AG09309 (cell line): ENCODE measurements at regions not wholly inside any gene's neighbourhood (a gene's known extent, or its start where the extent isn't known, plus 50 kb on each side); places are given as distances from the start of the nearest gene placed in this dataset.
"Not testable (repeated sequence)": the region's sequence is repeated elsewhere in the genome, so short reads cannot be mapped to it uniquely, and the experiment has no call there.

Experiments used
- DNase-seq: peaks from one replicate; pipeline ENCODE4 v3.0.0-alpha.2; 2010; ENCODE audit warnings: low read depth
- H3K4me3 ChIP-seq: 2 replicates; pipeline ENCODE4 v1.5.1; 2011; ENCODE audit warnings: mild to moderate bottlenecking, low read depth, low read length, moderate library complexity; ENCODE audit not compliant: control insufficient read depth
- TF ChIP-seq, protein P1 (sequence below): IDR thresholded peaks from 2 replicates; pipeline ENCODE4 v1.5.1; 2011; ENCODE audit warnings: mild to moderate bottlenecking, low read depth, low read length, inconsistent platforms; ENCODE audit not compliant: insufficient read depth, control insufficient read depth; ENCODE audit errors: missing control alignments

DNA sequence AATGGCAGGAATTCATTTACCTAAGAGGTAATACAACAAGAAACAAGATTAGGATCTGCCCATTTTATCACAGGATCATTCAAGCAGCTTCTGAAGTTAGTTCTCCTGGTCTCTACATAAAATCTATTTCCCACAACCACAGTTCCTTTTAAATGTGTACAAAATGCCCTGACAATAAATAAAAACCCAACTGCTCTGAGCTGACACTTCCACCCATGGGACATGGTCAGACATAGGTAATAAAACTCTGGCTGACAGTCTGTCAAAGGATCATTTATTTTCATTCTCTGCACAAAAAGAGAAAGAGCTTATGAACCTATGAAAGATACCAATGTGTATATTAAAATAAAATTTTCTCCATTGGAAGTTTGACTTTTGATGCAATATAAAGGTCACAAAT, 145.4 kb upstream of the PALMD start:
- TF ChIP-seq, protein P1, sequence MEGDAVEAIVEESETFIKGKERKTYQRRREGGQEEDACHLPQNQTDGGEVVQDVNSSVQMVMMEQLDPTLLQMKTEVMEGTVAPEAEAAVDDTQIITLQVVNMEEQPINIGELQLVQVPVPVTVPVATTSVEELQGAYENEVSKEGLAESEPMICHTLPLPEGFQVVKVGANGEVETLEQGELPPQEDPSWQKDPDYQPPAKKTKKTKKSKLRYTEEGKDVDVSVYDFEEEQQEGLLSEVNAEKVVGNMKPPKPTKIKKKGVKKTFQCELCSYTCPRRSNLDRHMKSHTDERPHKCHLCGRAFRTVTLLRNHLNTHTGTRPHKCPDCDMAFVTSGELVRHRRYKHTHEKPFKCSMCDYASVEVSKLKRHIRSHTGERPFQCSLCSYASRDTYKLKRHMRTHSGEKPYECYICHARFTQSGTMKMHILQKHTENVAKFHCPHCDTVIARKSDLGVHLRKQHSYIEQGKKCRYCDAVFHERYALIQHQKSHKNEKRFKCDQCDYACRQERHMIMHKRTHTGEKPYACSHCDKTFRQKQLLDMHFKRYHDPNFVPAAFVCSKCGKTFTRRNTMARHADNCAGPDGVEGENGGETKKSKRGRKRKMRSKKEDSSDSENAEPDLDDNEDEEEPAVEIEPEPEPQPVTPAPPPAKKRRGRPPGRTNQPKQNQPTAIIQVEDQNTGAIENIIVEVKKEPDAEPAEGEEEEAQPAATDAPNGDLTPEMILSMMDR = no peak
- no peak overlapping the region for H3K4me3 ChIP-seq
- no peak for DNase-seq

DNA sequence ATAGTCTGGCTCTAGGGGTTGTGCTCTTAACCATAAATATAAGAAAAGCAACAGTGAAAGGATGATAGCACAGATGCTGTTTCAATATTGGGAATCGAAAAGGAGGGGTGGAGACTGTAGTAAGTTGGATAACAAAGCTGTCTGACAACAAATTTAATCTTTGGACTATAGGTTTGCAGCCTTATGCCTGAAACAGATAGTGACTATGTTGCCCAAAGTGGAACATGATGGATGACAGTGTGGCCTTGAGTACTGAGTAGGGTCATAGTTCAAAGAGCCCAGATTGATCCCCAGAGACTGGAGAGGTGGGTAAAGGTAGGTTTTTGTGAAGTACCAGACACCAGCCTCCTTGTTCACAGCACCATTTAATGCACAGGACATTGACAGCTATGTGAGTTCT, 144.0 kb upstream of the PALMD start:
- TF ChIP-seq, protein P1 = no peak
- DNase-seq = no peak
- no peak overlapping the region for H3K4me3 ChIP-seq

DNA sequence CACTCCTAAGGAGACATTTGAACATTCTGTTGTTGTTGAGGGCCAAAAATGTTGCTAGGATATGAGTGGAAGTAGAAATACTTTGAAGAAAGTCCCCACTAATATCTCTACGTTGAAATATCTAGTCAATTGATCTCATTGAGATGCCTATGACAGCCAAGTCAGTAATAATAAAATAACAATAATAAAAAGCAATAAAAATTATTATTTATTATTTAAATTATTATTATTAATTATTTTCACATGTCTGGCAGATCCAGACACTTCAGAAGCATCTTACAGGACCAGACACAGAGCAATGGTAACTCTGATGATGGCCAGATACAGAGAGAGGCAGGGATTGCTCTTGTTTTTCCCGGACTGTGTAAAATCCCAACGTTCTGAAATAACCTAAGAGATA, 143.5 kb upstream of the PALMD start:
- TF ChIP-seq, protein P1 = no peak
- no peak overlapping the region for H3K4me3 ChIP-seq
- DNase-seq = no peak

DNA sequence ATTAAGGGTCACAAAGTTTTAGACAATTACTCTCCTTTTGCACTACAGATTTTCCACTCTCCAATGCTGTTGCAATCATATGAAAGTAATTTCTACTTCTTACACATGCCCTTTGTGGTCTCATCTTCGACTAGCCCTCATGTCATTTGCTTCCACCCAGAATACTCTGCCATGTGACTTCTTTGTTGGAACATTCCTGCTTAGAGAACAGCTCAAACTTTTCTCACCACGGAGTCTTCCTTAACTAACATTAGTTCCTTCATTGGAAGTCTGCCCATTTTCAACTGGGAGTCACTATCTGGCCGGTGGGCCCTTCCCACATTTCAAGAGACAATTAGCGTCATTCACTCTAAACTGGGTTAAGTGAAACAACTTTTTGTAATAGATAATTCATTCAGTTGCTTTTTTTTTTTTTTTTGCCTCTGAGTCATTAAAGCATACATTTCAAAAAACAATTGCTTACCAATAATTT, 142.6 kb upstream of the PALMD start:
- H3K4me3 ChIP-seq = no peak overlapping the region
- TF ChIP-seq, protein P1 = no peak
- DNase-seq = peak; percentile 20

DNA sequence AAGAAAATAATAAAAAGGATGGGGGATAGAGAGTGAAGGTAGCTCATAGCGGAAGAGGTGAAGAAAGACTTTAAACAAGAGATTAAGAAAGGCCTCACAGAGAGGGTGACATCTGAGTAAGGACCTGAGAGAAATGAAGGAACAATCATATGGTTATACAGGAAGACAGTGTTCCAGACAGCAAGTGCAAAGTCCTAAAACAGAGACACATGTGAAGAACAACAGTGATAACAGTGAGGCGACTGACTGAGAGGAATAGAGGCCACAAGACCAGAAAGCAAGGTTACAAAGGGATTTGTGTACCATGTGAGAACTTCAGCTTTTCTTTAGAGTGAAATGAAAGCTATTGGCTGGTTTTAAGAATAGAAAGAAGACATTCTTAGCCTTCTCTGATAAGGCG, 141.6 kb upstream of the PALMD start:
- no peak for DNase-seq
- no peak overlapping the region for H3K4me3 ChIP-seq
- TF ChIP-seq, protein P1 = no peak

DNA sequence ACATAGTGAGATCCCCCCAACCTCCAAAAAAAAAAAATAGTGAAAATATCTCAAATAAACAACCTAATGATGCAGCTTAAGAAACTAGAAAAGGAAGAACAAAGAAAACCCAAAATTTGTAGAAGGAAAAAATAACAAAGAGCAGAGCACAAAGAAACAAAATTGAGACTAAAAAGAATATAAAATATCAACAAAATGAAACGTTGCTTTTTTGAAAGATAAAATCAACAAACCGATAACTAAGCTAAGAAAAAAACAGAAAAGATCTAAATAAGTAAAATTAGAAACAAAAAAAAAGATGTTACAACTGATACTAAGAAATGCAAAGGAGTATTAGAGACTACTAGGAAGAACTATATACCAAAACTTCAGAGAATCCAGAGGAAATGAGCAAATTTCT, 139.3 kb upstream of the PALMD start:
- no peak overlapping the region for H3K4me3 ChIP-seq
- no peak for DNase-seq
- TF ChIP-seq, protein P1 = no peak

DNA sequence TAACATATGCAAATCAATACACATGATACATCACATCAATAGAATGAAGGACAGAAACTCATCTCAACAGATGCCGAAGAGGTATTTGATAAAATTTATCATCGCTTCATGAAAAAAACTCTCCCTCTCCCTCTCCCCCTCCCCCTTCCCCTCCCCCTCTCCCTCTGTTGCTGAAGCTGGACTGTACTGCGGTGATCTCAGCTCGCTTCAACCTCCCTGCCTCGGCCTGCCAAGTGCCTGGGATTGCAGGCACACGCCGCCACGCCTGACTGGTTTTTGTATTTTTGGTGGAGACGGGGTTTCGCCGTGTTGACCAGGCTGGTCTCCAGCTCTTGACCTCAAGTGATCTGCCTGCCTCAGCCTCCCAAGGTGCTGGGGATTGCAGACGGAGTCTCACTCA, 138.5 kb upstream of the PALMD start:
- not testable (repeated sequence) for DNase-seq, H3K4me3 ChIP-seq
